ENCODE measurements at regions not wholly inside any gene's neighbourhood (a gene's known extent, or its start where the extent isn't known, plus 50 kb on each side); places are given as distances from the start of the nearest gene placed in this dataset.
A peak's percentile ranks its signal among the peaks of the same experiment; 100 is the strongest.
"Not testable (repeated sequence)": the region's sequence is repeated elsewhere in the genome, so short reads cannot be mapped to it uniquely, and the experiment has no call there.

DNA sequence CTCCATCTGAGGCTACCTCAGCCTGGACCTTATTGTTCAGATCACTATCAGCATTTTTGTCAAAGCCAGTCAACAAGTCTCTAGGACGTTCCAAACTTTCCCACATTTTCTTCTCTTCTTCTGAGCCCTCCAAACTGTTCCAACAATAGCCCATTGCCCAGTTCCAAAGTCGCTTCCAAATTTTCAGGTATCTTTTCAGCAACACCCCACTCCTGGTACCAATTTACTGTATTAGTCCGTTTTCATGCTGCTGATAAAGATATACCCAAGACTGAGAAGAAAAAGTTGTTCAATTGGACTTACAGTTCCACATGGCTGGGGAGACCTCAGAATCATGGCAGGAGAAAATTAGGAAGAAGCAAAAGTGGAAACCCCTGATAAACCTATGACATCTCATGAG, 495.3 kb upstream of the NCAM2 start:
- H3K79me2 ChIP-seq (ENCODE audit: control insufficient read depth, insufficient read depth, low read length); ATAC-seq; H3K9me1 ChIP-seq (ENCODE audit: control insufficient read depth, insufficient read depth, low read length); H2AFZ ChIP-seq (ENCODE audit: low read depth, low read length); H3K27ac ChIP-seq (ENCODE audit: extremely low read depth, low read depth, low read length); H3K4me1 ChIP-seq (replicated peaks in 1 of 2; ENCODE audit: control insufficient read depth in 2 of 2, insufficient read depth in 2 of 2, low read length in 2 of 2); H3K27me3 ChIP-seq (ENCODE audit: control insufficient read depth in 2 of 2, insufficient read depth in 2 of 2, low read length in 2 of 2); CTCF ChIA-PET (ENCODE audit: low intra/inter-chr PET ratio); in situ Hi-C loops (cut with MboI); H3K4me3 ChIP-seq; DNase-seq (ENCODE audit: extremely low read depth in 1 of 4, low spot score in 3 of 4); H3K4me2 ChIP-seq (ENCODE audit: insufficient read depth, low read length); H3K9me3 ChIP-seq (replicated peaks; ENCODE audit: control insufficient read depth, insufficient read depth, low read depth, low read length); H4K20me1 ChIP-seq (replicated peaks; ENCODE audit: control insufficient read depth, insufficient read depth, low read length); BruUV-seq (replicated peaks); intact Hi-C loops (cut with micrococcal nuclease); H3K9ac ChIP-seq (ENCODE audit: insufficient read depth in 1 of 2, low read depth in 2 of 2, low read length in 2 of 2); FAIRE-seq; POLR2A ChIA-PET; H3K36me3 ChIP-seq (ENCODE audit: control insufficient read depth, insufficient read depth, low read length): not testable (repeated sequence)
- 0% methylated on average over 3 of the region's 3 CpGs for WGBS (ENCODE audit: insufficient coverage, low coverage, missing lambda C conversion rate)
- peak; percentile 97 for TF ChIP-seq ZNF707 (CRISPR knock-in tag; conservative IDR thresholded peaks at IDR 0.05)

DNA sequence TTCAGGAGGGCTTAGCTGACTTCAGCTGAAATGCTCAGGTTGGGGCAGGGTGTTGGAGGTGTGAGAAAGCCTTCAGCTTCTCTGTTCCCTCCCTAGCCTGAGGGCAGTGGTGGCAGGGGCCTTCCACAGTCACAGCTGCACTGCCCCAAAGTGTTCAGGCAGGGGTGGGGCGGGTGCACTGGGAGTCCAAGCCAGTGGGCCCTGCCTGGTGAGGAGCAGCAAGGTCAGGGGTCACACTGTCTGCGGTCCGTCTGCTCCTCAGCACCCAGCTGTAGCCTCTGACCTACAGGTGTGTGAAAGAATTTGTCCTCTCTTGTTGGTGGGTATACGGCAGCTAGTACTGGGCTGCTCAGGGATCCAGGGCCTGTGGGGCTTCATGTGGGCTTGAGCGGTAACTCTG, 490.4 kb upstream of the NCAM2 start:
- no TSS peak for BruUV-seq (replicated peaks)
- intact Hi-C loops (cut with micrococcal nuclease) (no loop called here), in situ Hi-C loops (cut with MboI) (no loop called here)
- H3K4me2 ChIP-seq (ENCODE audit: insufficient read depth, low read length), result no peak overlapping the region
- ChIA-PET CTCF (ENCODE audit: low intra/inter-chr PET ratio) (no interaction called here), POLR2A (no interaction called here)
- H3K27ac ChIP-seq (ENCODE audit: extremely low read depth, low read depth, low read length), result no peak overlapping the region
- no peaks in the 10 kb centered on the region for H3K9me1 ChIP-seq (ENCODE audit: control insufficient read depth, insufficient read depth, low read length)
- H3K36me3 ChIP-seq (ENCODE audit: control insufficient read depth, insufficient read depth, low read length), result no peaks in the 10 kb centered on the region
- no peak for ATAC-seq
- no peak for DNase-seq (ENCODE audit: extremely low read depth in 1 of 4, low spot score in 3 of 4)
- H3K4me1 ChIP-seq (replicated peaks in 1 of 2; ENCODE audit: control insufficient read depth in 2 of 2, insufficient read depth in 2 of 2, low read length in 2 of 2), result no peaks in the 10 kb centered on the region
- no peak overlapping the region; the same call in 1 of the 2 replicates for H2AFZ ChIP-seq (ENCODE audit: low read depth, low read length)
- H3K27me3 ChIP-seq (ENCODE audit: control insufficient read depth in 2 of 2, insufficient read depth in 2 of 2, low read length in 2 of 2), result no peaks in the 10 kb centered on the region
- no peak overlapping the region for H3K4me3 ChIP-seq
- H3K9ac ChIP-seq (ENCODE audit: insufficient read depth in 1 of 2, low read depth in 2 of 2, low read length in 2 of 2), result no peak overlapping the region
- H4K20me1 ChIP-seq (replicated peaks; ENCODE audit: control insufficient read depth, insufficient read depth, low read length), result no peaks in the 10 kb centered on the region
- 25% methylated on average over 5 of the region's 5 CpGs for WGBS (ENCODE audit: insufficient coverage, low coverage, missing lambda C conversion rate)
- H3K79me2 ChIP-seq (ENCODE audit: control insufficient read depth, insufficient read depth, low read length), result no peaks in the 10 kb centered on the region
- 0 out of 2 replicates have a peak, but pooled peaks cover 2% of the 10 kb centered on the region for H3K9me3 ChIP-seq (replicated peaks; ENCODE audit: control insufficient read depth, insufficient read depth, low read depth, low read length)
- FAIRE-seq, result no peak
- TF ChIP-seq, protein P1, sequence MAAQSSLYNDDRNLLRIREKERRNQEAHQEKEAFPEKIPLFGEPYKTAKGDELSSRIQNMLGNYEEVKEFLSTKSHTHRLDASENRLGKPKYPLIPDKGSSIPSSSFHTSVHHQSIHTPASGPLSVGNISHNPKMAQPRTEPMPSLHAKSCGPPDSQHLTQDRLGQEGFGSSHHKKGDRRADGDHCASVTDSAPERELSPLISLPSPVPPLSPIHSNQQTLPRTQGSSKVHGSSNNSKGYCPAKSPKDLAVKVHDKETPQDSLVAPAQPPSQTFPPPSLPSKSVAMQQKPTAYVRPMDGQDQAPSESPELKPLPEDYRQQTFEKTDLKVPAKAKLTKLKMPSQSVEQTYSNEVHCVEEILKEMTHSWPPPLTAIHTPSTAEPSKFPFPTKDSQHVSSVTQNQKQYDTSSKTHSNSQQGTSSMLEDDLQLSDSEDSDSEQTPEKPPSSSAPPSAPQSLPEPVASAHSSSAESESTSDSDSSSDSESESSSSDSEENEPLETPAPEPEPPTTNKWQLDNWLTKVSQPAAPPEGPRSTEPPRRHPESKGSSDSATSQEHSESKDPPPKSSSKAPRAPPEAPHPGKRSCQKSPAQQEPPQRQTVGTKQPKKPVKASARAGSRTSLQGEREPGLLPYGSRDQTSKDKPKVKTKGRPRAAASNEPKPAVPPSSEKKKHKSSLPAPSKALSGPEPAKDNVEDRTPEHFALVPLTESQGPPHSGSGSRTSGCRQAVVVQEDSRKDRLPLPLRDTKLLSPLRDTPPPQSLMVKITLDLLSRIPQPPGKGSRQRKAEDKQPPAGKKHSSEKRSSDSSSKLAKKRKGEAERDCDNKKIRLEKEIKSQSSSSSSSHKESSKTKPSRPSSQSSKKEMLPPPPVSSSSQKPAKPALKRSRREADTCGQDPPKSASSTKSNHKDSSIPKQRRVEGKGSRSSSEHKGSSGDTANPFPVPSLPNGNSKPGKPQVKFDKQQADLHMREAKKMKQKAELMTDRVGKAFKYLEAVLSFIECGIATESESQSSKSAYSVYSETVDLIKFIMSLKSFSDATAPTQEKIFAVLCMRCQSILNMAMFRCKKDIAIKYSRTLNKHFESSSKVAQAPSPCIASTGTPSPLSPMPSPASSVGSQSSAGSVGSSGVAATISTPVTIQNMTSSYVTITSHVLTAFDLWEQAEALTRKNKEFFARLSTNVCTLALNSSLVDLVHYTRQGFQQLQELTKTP (IDR thresholded peaks at IDR 0.05; ENCODE audit: low read depth in 1 of 2, partially characterized antibody in 2 of 2), result no peak
- TF ChIP-seq, protein P2, sequence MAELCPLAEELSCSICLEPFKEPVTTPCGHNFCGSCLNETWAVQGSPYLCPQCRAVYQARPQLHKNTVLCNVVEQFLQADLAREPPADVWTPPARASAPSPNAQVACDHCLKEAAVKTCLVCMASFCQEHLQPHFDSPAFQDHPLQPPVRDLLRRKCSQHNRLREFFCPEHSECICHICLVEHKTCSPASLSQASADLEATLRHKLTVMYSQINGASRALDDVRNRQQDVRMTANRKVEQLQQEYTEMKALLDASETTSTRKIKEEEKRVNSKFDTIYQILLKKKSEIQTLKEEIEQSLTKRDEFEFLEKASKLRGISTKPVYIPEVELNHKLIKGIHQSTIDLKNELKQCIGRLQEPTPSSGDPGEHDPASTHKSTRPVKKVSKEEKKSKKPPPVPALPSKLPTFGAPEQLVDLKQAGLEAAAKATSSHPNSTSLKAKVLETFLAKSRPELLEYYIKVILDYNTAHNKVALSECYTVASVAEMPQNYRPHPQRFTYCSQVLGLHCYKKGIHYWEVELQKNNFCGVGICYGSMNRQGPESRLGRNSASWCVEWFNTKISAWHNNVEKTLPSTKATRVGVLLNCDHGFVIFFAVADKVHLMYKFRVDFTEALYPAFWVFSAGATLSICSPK (IDR thresholded peaks at IDR 0.05; ENCODE audit: borderline replicate concordance), result no peak
- TF ChIP-seq RBM14 (IDR thresholded peaks at IDR 0.05; ENCODE audit: borderline replicate concordance, insufficient read depth, low read depth, low read length), result no peak
- TF ChIP-seq, protein P3, sequence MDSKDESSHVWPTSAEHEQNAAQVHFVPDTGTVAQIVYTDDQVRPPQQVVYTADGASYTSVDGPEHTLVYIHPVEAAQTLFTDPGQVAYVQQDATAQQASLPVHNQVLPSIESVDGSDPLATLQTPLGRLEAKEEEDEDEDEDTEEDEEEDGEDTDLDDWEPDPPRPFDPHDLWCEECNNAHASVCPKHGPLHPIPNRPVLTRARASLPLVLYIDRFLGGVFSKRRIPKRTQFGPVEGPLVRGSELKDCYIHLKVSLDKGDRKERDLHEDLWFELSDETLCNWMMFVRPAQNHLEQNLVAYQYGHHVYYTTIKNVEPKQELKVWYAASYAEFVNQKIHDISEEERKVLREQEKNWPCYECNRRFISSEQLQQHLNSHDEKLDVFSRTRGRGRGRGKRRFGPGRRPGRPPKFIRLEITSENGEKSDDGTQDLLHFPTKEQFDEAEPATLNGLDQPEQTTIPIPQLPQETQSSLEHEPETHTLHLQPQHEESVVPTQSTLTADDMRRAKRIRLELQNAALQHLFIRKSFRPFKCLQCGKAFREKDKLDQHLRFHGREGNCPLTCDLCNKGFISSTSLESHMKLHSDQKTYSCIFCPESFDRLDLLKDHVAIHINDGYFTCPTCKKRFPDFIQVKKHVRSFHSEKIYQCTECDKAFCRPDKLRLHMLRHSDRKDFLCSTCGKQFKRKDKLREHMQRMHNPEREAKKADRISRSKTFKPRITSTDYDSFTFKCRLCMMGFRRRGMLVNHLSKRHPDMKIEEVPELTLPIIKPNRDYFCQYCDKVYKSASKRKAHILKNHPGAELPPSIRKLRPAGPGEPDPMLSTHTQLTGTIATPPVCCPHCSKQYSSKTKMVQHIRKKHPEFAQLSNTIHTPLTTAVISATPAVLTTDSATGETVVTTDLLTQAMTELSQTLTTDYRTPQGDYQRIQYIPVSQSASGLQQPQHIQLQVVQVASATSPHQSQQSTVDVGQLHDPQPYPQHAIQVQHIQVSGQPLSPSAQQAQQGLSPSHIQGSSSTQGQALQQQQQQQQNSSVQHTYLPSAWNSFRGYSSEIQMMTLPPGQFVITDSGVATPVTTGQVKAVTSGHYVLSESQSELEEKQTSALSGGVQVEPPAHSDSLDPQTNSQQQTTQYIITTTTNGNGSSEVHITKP (IDR thresholded peaks at IDR 0.05; ENCODE audit: partially characterized antibody), result no peak

Data from K562 (cell line).